ENCODE measurements at regions not wholly inside any gene's neighbourhood (a gene's known extent, or its start where the extent isn't known, plus 50 kb on each side); places are given as distances from the start of the nearest gene placed in this dataset.
A peak's percentile ranks its signal among the peaks of the same experiment; 100 is the strongest.
"Not testable (repeated sequence)": the region's sequence is repeated elsewhere in the genome, so short reads cannot be mapped to it uniquely, and the experiment has no call there.

DNA sequence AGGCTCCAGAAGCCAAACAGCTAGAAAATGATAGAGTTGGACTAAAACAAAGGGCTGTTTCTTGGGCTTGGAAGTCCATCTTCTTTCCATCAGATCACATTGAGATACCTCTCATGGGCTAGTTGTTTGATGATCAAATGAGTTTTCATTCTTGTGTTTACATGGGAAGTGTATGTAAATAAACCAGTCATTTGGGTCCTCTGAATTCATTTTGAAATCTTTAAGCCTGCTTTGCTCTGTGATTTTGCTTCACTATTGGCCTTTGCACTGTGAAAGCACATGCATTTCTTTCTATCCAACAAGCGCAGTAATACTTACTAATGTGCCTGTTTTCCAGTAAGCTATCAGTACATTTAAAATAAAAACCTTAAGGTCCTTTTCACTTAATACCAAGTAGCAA lies 200.5 kb upstream of the IRS2 start:
- Histone ChIP-seq H3K27ac (no peak overlapping the region), H3K36me3 (no peaks in the 10 kb centered on the region), H3K4me1 (no peaks in the 10 kb centered on the region), H3K27me3 (no peaks in the 10 kb centered on the region), H3K9me3 (replicated peaks) (no peaks in the 10 kb centered on the region), H3K4me3 (no peak overlapping the region)
- DNase-seq: no peak

DNA sequence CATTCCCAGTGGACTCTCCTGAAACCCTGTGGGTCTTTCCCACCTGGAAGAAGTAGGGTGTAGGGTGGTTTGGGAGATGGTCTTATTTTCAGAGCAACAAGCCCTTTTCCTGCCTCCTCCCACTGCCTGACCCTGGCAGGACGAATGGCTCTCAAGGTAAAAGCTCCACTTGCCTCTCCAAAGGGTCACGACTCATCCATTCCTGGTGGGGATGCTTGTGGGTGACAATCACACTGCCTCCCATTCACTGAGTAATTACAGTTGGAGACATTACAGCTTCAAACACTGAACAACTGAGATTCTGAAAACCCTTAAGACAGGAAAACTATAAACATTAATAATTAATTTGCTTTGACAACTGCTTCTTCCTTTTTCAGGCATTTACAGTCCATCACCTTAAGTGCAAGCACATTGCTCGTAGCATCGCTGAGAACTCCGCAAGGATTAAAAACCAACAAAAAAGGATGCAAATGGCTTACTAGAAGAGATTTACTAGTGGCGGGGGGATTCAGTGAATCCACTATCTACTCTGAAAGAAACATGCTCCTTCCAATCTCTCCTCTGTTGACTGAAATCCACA lies 199.6 kb upstream of the IRS2 start:
- H3K9me3 ChIP-seq (replicated peaks): no peaks in the 10 kb centered on the region
- H3K27me3 ChIP-seq: no peaks in the 10 kb centered on the region
- DNase-seq: no peak
- H3K4me3 ChIP-seq: no peak overlapping the region
- H3K4me1 ChIP-seq: no peaks in the 10 kb centered on the region
- no peak overlapping the region for H3K27ac ChIP-seq
- no peaks in the 10 kb centered on the region for H3K36me3 ChIP-seq

DNA sequence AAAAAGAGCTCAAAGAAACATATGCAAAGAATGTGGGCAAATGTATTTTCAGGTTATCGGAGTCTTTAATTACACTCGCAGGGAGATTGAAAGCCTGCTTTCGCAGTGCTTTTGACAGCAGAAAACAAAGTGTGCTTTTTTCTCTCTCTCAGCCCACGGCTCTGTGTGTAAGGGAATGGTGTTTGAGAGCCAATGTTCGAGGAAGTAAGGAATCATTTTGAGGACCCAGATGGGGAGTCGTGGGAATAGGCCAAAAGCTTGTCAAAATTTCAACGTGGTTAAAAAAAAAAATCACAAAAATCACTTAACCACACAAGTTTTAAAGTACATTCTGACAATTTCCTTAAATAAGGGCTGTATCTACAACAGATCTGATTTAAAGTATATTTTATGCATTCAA lies 197.1 kb upstream of the IRS2 start:
- Histone ChIP-seq H3K4me1 (no peaks in the 10 kb centered on the region), H3K9me3 (replicated peaks) (no peaks in the 10 kb centered on the region), H3K27ac (no peak overlapping the region), H3K27me3 (no peaks in the 10 kb centered on the region), H3K4me3 (no peak overlapping the region), H3K36me3 (no peaks in the 10 kb centered on the region)
- no peak for DNase-seq

DNA sequence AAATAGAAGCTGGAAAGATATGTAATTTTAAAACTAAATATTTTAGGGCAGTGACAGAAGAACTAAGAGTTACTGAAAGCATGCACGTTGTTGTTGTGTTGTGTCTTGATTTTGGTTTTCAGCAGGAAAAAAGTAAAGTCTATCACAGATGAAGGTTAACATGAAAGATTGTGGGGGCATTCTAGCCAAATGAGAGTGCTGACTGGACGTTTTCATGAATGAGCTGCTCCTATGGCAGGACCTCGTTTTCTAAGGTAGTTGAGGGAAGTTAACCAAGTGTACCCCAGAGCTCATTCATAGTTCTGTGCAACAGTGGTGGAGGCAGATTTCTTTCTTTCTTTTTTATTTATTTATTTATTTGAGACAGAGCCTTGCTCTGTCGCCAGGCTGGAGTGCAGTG lies 194.6 kb upstream of the IRS2 start:
- no peak for DNase-seq
- H3K27me3 ChIP-seq: no peaks in the 10 kb centered on the region; the same call in 1 of the 2 replicates
- no peaks in the 10 kb centered on the region for H3K9me3 ChIP-seq (replicated peaks)
- no peaks in the 10 kb centered on the region for H3K36me3 ChIP-seq
- H3K27ac ChIP-seq: no peak overlapping the region
- H3K4me3 ChIP-seq: no peak overlapping the region
- no peaks in the 10 kb centered on the region for H3K4me1 ChIP-seq

DNA sequence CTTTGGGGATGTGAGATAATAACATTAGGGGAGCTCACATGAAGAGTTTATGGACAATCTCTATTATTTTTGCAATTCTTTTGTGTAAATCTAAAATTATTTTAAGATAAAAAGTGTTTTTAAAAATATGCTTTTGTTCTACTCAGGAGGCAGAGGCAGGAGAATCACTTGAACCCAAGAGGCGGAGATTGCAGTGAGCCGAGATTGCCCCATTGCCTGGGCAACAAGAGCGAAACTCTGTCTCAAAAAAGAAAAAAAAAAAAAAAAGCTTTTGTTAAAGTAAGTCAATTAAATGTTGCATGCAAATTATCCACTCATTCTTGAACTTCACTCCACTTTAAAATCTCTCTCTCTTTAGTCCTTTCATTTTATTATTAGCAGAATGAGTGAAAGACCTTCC lies 193.3 kb upstream of the IRS2 start:
- H3K36me3 ChIP-seq; H3K27ac ChIP-seq; H3K4me1 ChIP-seq; DNase-seq; H3K4me3 ChIP-seq; H3K27me3 ChIP-seq; H3K9me3 ChIP-seq (replicated peaks): not testable (repeated sequence)

DNA sequence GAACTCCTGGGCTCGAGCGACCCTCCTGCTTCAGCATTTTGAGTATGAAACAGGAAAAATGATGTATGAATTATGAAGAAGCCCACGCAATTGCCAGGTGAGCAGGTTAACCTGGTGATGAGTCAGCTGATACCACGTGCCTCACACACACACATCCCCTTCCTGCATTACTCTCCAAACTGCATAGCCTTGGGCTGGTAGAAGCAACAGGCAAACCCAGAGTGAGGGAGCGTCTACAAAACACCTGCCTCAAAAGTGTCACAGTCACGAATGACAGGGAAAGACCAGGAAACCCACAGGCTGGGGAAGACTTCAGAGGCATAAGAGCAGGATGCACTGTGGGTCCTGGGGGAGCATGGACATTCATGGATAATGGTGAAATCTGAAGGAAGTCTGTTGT lies 192.8 kb upstream of the IRS2 start:
- no peaks in the 10 kb centered on the region; the same call in 1 of the 2 replicates for H3K27me3 ChIP-seq
- H3K9me3 ChIP-seq (replicated peaks): no peaks in the 10 kb centered on the region
- H3K4me3 ChIP-seq: no peak overlapping the region
- no peaks in the 10 kb centered on the region for H3K36me3 ChIP-seq
- H3K27ac ChIP-seq: no peak overlapping the region
- no peaks in the 10 kb centered on the region for H3K4me1 ChIP-seq
- peak in 1 of 2 experiments; percentile 27 for DNase-seq

DNA sequence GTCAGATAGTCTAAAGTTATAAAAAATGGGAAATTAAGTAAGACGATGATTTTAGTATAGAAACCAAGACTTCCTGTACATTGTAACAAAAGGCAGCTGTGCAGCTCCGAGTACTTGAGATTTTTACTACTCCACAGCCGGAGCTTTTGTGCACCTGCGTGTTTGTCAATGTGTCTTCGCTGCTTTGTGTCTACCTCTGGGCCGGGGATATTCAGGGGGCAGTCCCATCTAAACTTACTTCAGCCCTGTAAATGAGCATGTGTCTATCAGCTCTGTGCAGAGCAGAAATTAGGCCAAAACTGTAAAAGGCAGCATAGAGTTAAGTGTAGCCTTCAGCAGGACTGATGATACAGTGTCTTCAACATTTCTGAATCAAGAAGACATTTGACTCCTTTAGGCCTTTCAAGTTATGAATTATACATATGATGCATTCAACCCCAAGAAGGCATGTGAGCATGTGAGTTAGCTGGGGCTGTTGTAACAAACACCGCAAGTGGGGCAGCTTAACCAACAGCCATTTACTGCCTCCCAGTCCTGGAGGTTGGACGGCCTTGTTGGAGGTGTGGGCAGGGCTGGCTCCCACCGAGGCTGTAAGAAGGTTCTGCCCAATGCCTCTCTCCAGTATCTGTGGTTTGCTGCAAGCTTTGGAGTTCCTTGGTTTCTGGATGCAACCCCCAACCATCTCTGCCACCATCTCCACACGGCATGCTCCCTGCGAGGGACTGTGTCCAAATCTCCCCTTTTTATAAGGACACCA lies 191.0 kb upstream of the IRS2 start:
- Histone ChIP-seq H3K27me3 (no peaks in the 10 kb centered on the region; the same call in 1 of the 2 replicates), H3K4me1 (no peaks in the 10 kb centered on the region), H3K9me3 (replicated peaks) (no peaks in the 10 kb centered on the region), H3K36me3 (no peaks in the 10 kb centered on the region), H3K27ac (no peak overlapping the region), H3K4me3 (no peak overlapping the region)
- DNase-seq: no peak

DNA sequence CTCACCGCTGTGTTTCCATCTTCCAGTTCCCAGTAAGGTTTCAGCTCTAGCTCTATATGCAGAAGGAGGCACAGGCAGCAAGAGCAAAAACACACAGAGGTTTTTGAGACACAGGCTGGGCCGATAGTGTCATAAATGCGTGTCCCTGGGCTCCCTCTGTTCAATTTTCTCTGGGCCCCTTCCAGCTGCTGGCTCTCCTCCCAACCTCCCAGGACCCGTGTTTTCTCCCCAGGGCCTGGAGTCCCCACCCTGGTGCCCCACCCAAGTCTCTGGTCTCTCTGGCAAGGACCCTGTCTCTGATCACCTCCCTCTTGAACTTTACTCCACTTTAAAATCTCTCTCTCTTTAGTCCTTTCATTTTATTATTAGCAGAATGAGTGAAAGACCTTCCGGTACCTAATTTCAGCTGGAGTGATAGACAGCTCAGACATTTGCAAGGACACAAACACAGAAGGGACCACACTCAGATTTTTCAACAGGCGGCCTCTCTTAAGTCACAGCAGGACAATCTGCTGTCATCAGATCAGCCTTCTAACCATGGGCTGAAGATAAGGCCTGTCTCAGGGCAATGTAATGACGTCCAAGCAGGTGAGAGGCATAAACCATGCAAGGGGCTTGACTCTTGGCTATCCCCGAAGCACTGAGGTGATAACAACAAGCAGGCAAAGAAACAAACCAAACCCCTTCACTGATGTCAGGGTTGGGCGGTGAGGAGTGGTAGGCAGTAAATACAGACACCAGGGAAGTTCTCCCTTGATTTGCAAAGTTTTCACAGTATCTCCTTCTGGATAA lies 190.0 kb upstream of the IRS2 start:
- no peak for DNase-seq
- Histone ChIP-seq H3K27me3 (no peaks in the 10 kb centered on the region; the same call in 1 of the 2 replicates), H3K9me3 (replicated peaks) (no peaks in the 10 kb centered on the region), H3K4me3 (no peak overlapping the region), H3K4me1 (no peaks in the 10 kb centered on the region), H3K27ac (no peak overlapping the region), H3K36me3 (no peaks in the 10 kb centered on the region)

DNA sequence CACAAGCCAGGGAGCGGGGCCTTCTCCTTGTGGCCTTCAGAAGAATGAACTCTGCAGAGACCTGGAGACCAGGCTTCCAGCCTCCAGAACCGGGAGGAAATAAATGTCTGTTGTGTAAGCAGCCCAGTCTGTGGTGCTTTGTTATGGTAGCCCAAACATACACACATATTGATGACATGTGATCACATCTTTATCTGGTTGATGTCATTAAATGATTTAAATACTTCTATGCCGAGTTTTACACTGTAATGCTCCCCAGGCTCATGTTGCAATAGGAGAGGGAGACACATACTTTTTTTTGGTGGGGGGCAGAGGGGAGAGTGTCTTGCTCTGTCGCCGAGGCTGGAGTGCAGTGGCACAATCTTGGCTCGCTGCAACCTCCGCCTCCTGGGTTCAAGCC lies 188.0 kb upstream of the IRS2 start:
- H3K27ac ChIP-seq: no peak overlapping the region
- H3K9me3 ChIP-seq (replicated peaks): no peaks in the 10 kb centered on the region; the same call in 1 of the 2 replicates
- no peak overlapping the region for H3K4me3 ChIP-seq
- no peaks in the 10 kb centered on the region for H3K4me1 ChIP-seq
- no peaks in the 10 kb centered on the region for H3K36me3 ChIP-seq
- DNase-seq: no peak
- no peaks in the 10 kb centered on the region; the same call in 1 of the 2 replicates for H3K27me3 ChIP-seq

DNA sequence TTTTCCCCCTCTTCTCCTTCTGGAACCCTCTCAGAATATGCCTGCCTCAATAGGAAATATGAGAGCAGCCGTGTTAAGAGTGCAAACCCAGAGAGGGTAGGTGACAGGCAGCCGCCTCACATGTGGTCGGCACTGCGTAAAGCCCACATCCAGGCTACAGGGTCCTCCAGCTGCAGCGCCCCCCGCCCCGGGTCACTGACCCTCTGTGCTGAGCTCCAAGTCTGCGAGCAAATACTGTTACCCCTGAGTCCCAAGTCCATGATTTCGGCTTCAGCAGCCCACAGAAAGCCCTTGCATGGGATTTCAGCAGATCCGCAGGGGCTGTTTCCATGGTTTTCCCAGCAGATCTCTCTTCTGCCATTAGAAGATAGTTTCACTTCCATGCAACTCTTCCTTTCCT lies 186.9 kb upstream of the IRS2 start:
- H3K4me3 ChIP-seq: no peak overlapping the region
- no peak overlapping the region for H3K27ac ChIP-seq
- H3K36me3 ChIP-seq: no peaks in the 10 kb centered on the region
- H3K27me3 ChIP-seq: no peaks in the 10 kb centered on the region; the same call in 1 of the 2 replicates
- H3K4me1 ChIP-seq: no peaks in the 10 kb centered on the region
- DNase-seq: no peak
- H3K9me3 ChIP-seq (replicated peaks): no peaks in the 10 kb centered on the region; the same call in 1 of the 2 replicates

DNA sequence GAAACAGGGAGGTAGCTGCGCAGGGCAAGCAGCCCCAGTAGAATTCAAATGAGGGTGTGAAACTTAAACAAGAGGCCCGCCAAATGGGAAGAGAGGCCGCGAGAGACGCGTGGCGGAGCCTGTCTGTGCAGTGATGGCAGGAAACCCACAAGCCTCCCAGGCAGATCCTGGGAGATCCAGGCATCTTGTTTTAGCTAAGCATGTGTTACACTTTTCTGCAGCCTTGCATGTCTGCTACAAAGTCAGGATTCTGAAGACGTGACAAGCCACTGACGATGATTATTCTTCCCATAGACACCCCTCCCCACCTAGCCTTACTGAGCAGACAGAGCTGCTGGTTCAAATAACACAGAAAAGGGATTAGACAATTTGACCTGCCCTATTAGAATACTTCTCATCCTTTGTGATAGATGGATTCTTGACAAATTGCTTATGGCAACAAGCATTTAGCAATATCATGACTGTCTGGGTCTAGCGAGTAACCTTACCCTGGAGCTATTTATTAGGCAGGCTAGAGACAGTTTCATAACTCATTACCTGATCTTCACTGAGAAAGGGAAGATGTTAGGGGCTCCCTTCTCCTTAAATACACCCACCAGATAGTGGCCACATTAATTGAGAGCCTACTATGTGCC lies 185.2 kb upstream of the IRS2 start:
- Histone ChIP-seq H3K36me3 (no peaks in the 10 kb centered on the region), H3K27me3 (no peaks in the 10 kb centered on the region), H3K27ac (no peak overlapping the region), H3K9me3 (replicated peaks) (no peaks in the 10 kb centered on the region; the same call in 1 of the 2 replicates), H3K4me3 (no peak overlapping the region), H3K4me1 (no peaks in the 10 kb centered on the region)
- no peak for DNase-seq

DNA sequence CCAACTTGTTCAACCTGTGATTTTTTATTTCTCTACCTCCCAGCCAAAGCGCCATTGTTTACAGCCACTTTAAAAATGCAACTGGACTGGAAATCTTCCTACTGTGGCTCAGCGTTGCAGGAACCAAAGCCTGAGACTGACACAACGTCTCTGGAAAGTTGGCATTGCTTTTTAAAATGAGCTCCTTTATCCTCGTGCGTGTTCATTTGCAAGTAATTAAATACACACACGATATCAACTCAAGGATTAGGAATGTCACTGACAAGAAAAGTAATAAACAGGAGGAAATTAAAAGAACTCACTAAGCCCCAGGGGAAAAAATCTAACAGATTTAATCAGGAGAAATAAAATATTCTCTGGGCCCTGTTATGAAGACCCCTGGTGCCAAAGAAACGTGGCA lies 184.6 kb upstream of the IRS2 start:
- Histone ChIP-seq H3K36me3 (no peaks in the 10 kb centered on the region), H3K9me3 (replicated peaks) (no peaks in the 10 kb centered on the region; the same call in 1 of the 2 replicates), H3K4me1 (no peaks in the 10 kb centered on the region), H3K4me3 (no peak overlapping the region), H3K27ac (no peak overlapping the region), H3K27me3 (no peaks in the 10 kb centered on the region)
- no peak for DNase-seq

DNA sequence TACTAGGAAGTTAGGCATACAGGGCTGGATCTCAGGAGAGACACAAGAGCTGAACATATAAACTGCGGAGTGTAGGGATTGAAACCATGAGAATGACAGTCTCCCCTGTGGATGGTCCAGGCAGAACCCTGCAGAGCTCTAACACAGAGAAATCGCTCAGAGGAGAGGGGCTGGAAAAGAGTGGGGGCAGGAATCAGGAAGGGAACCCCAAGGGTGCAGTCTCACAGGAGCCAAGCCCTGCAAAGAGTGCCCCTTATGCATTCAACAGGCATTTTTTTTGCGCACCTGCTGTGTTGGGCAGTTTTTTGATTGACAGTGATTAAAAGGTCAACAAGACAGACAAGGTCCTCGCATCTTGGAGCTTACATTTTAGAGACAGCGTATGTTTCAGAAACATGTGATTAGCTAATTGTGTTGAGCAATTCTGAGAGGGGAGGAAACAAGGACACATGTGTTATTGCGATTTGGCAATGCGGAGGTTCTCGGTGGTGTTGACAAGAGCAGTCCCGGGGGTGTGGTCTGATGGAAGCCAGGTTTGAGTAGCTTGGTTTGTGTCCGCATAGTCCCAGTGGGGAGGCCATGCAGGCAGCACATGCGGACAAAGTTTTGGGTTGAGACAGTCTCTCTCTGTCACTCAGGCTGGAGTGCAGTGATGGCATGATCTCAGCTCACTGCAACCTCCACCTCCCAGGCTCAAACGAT lies 182.6 kb upstream of the IRS2 start:
- Histone ChIP-seq H3K36me3 (no peaks in the 10 kb centered on the region), H3K4me3 (no peak overlapping the region), H3K4me1 (no peaks in the 10 kb centered on the region), H3K27ac (no peak overlapping the region), H3K9me3 (replicated peaks) (no peaks in the 10 kb centered on the region; the same call in 1 of the 2 replicates), H3K27me3 (no peaks in the 10 kb centered on the region)
- no peak for DNase-seq

DNA sequence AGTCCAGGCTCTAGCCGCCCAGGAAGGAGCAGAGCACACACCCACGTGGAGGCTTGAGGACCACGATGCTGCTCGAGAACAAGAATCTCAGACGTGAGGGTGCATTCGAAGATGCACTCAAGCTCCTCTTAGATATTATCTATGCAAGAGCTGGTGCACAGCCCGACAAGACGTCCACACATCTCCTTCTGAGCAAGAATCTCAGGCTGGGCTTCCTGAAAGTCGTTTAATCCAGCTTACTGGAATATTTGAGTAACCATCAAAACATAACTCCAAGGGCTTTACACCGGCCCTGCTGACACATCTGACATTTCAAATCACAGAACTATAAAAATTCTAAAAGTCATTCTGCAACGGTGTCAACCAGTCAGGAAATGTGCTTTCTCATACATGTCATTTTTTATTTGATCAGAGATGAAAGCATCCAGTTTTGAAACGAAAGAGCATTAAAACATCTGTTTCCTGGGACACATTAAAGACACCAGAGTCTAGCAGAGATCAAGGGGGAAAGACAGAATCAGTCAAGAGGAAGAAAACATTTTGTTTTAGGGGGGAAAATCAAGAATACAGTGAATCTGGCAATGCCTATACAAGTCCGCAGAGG lies 177.7 kb upstream of the IRS2 start:
- H3K4me1 ChIP-seq: no peaks in the 10 kb centered on the region

More for the DNA sequence above, 177.7 kb upstream of the IRS2 start:
- Histone ChIP-seq H3K27me3 (no peaks in the 10 kb centered on the region; the same call in 1 of the 2 replicates), H3K27ac (no peak overlapping the region), H3K9me3 (replicated peaks) (no peaks in the 10 kb centered on the region), H3K4me3 (no peak overlapping the region), H3K36me3 (no peaks in the 10 kb centered on the region)
- no peak for DNase-seq
